SK-N-SH (cell line): ENCODE measurements at regions not wholly inside any gene's neighbourhood (a gene's known extent, or its start where the extent isn't known, plus 50 kb on each side); places are given as distances from the start of the nearest gene placed in this dataset.

Experiments
- CTCF ChIA-PET: fragments of 300-600, 350-600 bp; formaldehyde crosslinking; extraction: SDS; loops from one replicate; lab custom pipeline; 2021; lab: Yijun Ruan, JAX
- POLR2A ChIA-PET: fragments of 350-600 bp; sonication (Branson Sonifier 250); formaldehyde crosslinking; extraction: SDS; loops from one replicate; lab custom pipeline; 2020; ENCODE audit warnings: antibody characterized with exemption, inconsistent platforms; lab: Yijun Ruan, JAX
- DNase-seq: peaks from one replicate; pipeline ENCODE4 v3.0.0; 2012
- H2AFZ ChIP-seq: fragments of 200-600 bp; sonication (generic); 2 replicates; pipeline ENCODE4 v1.8.1; 2016; ENCODE audit warnings: antibody characterized with exemption, mild to moderate bottlenecking, low read depth
- H3F3A ChIP-seq: fragments of 200-600 bp; sonication (generic); replicated peaks from 2 replicates; pipeline ENCODE3; 2016; ENCODE audit warnings: antibody characterized with exemption, mild to moderate bottlenecking; ENCODE audit not compliant: insufficient read depth
- H3K27ac ChIP-seq, 2 experiments: fragments of 200-500 bp in 1 of 2; fragments of 200-600 bp in 1 of 2; sonication (Bioruptor generic) in 1 of 2; sonication (generic), shearing (Covaris generic) in 1 of 2; 2 replicates each; pipeline versions ENCODE4 v1.5.1 to v1.6.1; 2014 to 2016; ENCODE audit warnings: low read depth in 2 of 2, inconsistent platforms in 1 of 2, low read length in 1 of 2, mild to moderate bottlenecking in 1 of 2, mixed read lengths in 1 of 2
- H3K27me3 ChIP-seq: fragments of 200-600 bp; sonication (generic), shearing (Covaris generic); 2 replicates; pipeline ENCODE4 v1.6.1; 2016; ENCODE audit warnings: mixed run types; ENCODE audit not compliant: insufficient read depth
- H3K36me3 ChIP-seq, 2 experiments: fragments of 200-500 bp in 1 of 2; fragments of 200-600 bp in 1 of 2; sonication (Bioruptor generic) in 1 of 2; sonication (generic) in 1 of 2; replicated peaks in 1 of 2; 2 replicates each; pipeline versions ENCODE3 to v1.5.1; 2014 to 2016; ENCODE audit warnings: low read length in 1 of 2, mild to moderate bottlenecking in 1 of 2; ENCODE audit not compliant: insufficient read depth in 2 of 2, control insufficient read depth in 1 of 2
- H3K4me1 ChIP-seq, 2 experiments: fragments of 200-500 bp in 1 of 2; fragments of 200-600 bp in 1 of 2; sonication (Bioruptor generic) in 1 of 2; sonication (generic), shearing (Covaris generic) in 1 of 2; 2 replicates each; pipeline versions ENCODE4 v1.5.1 to v1.6.1; 2014 to 2016; ENCODE audit warnings: low read depth in 1 of 2, low read length in 1 of 2, mixed run types in 1 of 2; ENCODE audit not compliant: insufficient read depth in 2 of 2, control insufficient read depth in 1 of 2
- H3K4me2 ChIP-seq: fragments of 200-600 bp; sonication (generic), shearing (Covaris generic); 2 replicates; pipeline ENCODE4 v1.6.1; 2017; ENCODE audit warnings: mixed run types
- H3K4me3 ChIP-seq, 2 experiments: fragments of 200-500 bp in 1 of 2; fragments of 200-600 bp in 1 of 2; sonication (Bioruptor generic) in 1 of 2; sonication (generic), shearing (Covaris generic) in 1 of 2; 2 replicates each; pipeline versions ENCODE4 v1.5.1 to v1.8.1; 2014 to 2016; ENCODE audit warnings: low read depth in 2 of 2, inconsistent platforms in 1 of 2, low read length in 1 of 2, mild to moderate bottlenecking in 1 of 2, mixed read lengths in 1 of 2, moderate library complexity in 1 of 2
- H3K79me2 ChIP-seq: fragments of 200-600 bp; sonication (generic); 2 replicates; pipeline ENCODE4 v1.8.1; 2017; ENCODE audit warnings: mild to moderate bottlenecking; ENCODE audit not compliant: insufficient read depth
- H3K9ac ChIP-seq: fragments of 200-600 bp; sonication (generic); 2 replicates; pipeline ENCODE4 v1.6.1; 2017; ENCODE audit warnings: mixed run types
- H3K9me2 ChIP-seq: fragments of 200-600 bp; sonication (generic); 2 replicates; pipeline ENCODE4 v1.6.1; 2017; ENCODE audit warnings: mixed run types
- H3K9me3 ChIP-seq: fragments of 200-600 bp; sonication (generic); 2 replicates; pipeline ENCODE4 v1.6.1; 2017; ENCODE audit warnings: mixed run types, mild to moderate bottlenecking, moderate library complexity
- H4K20me1 ChIP-seq: fragments of 200-600 bp; sonication (generic); 2 replicates; pipeline ENCODE4 v1.6.1; 2017; ENCODE audit warnings: mild to moderate bottlenecking, mixed run types; ENCODE audit not compliant: insufficient read depth
- CHD2 ChIP-seq: fragments of 150-350 bp; IDR thresholded peaks from 2 replicates; pipeline ENCODE4 v1.6.1; 2018; ENCODE audit warnings: low read length; ENCODE audit not compliant: partially characterized antibody
- CTCF ChIP-seq: fragments of 200-600 bp; sonication (generic); IDR thresholded peaks from 2 replicates; pipeline ENCODE4 v1.6.1; 2017; ENCODE audit warnings: antibody characterized with exemption, mild to moderate bottlenecking, moderate library complexity
- ELF1 ChIP-seq: IDR thresholded peaks from 2 replicates; pipeline ENCODE4 v1.4.0; 2012
- FOSL2 ChIP-seq: IDR thresholded peaks from 2 replicates; pipeline ENCODE4 v1.4.0; 2012; ENCODE audit warnings: low read depth, mild to moderate bottlenecking, moderate library complexity, borderline replicate concordance
- MXI1 ChIP-seq: IDR thresholded peaks from 2 replicates; pipeline ENCODE4 v1.6.1; 2012; ENCODE audit warnings: mild to moderate bottlenecking, low read depth, low read length, improper control_type of control experiment
- NFIC ChIP-seq: IDR thresholded peaks from 2 replicates; pipeline ENCODE4 v1.4.0; 2012; ENCODE audit warnings: borderline replicate concordance
- NRF1 ChIP-seq: IDR thresholded peaks from 2 replicates; pipeline ENCODE4 v1.6.1; 2012; ENCODE audit warnings: low read depth, mild to moderate bottlenecking, low read length
- PBX3 ChIP-seq: IDR thresholded peaks from 2 replicates; pipeline ENCODE4; 2012
- RFX5 ChIP-seq: IDR thresholded peaks from 2 replicates; pipeline ENCODE4 v1.6.1; 2012; ENCODE audit warnings: mild to moderate bottlenecking, improper control_type of control experiment, low read length
- SIN3A ChIP-seq: IDR thresholded peaks from 2 replicates; pipeline ENCODE4 v1.6.1; 2012; ENCODE audit warnings: low read depth, mild to moderate bottlenecking, low read length, moderate library complexity, borderline replicate concordance
- TCF12 ChIP-seq: IDR thresholded peaks from 2 replicates; pipeline ENCODE4 v1.4.0; 2012
- YY1 ChIP-seq: IDR thresholded peaks from 2 replicates; pipeline ENCODE4 v1.4.0; 2012; ENCODE audit warnings: low read depth, mild to moderate bottlenecking
- WGBS: methylation state at CpG from one replicate; pipeline ENCODE4 v1.1.6; 2017; ENCODE audit warnings: low lambda C conversion rate; 5-methylcytosine and 5-hydroxymethylcytosine counted together

- TF ChIP-seq CHD2 (no peak), ELF1 (no peak), NFIC (no peak), TCF12 (no peak), NRF1 (no peak), SIN3A (no peak), MXI1 (no peak), PBX3 (no peak), YY1 (no peak)
- H3K27ac ChIP-seq, result no peak overlapping the region
- H4K20me1 ChIP-seq, result no peaks in the 10 kb centered on the region
- no peaks in the 10 kb centered on the region for H3K79me2 ChIP-seq
- H3K36me3 ChIP-seq, result no peaks in the 10 kb centered on the region
- H3K4me3 ChIP-seq, result no peak overlapping the region
- H3K9me3 ChIP-seq, result no peaks in the 10 kb centered on the region
- H3K4me1 ChIP-seq, result peaks cover 0 to 4% of the 10 kb centered on the region in 2 experiments; a peak in 1 of 4 replicates
- no peaks in the 10 kb centered on the region for H3K27me3 ChIP-seq
- no peaks in the 10 kb centered on the region for H3F3A ChIP-seq
- peak; percentile 2 for DNase-seq
- no peak overlapping the region for H2AFZ ChIP-seq
- WGBS, result 30% methylated on average over 6 of the region's 6 CpGs
- POLR2A ChIA-PET, result no interaction called here
- CTCF ChIA-PET, result interaction anchor here (0.8 kb wide), 1 partner anchor 13 kb away, joined by 3 read pairs; no protein-coding TSS in a partner anchor
- no peak overlapping the region for H3K9ac ChIP-seq
- H3K4me2 ChIP-seq, result no peak overlapping the region
- no peaks in the 10 kb centered on the region for H3K9me2 ChIP-seq
Observed at GRCh38 chr2:58914733-58915505, 673.8 kb upstream of the FANCL start.

- Histone ChIP-seq H3K4me3 (no peak overlapping the region), H4K20me1 (no peaks in the 10 kb centered on the region), H3K9me2 (no peaks in the 10 kb centered on the region), H3K27me3 (no peaks in the 10 kb centered on the region), H2AFZ (no peak overlapping the region), H3F3A (no peaks in the 10 kb centered on the region), H3K27ac (no peak overlapping the region), H3K9ac (no peak overlapping the region), H3K4me2 (no peak overlapping the region), H3K9me3 (no peaks in the 10 kb centered on the region), H3K4me1 (peaks cover 0 to 4% of the 10 kb centered on the region in 2 experiments; a peak in 1 of 4 replicates), H3K36me3 (no peaks in the 10 kb centered on the region), H3K79me2 (no peaks in the 10 kb centered on the region)
- no peak for TF ChIP-seq FOSL2
- no peak for TF ChIP-seq RFX5
- TF ChIP-seq CTCF, result no peak
- 47% methylated on average over 6 of the region's 6 CpGs for WGBS
- no peak for DNase-seq
- ChIA-PET POLR2A (no interaction called here), CTCF (no interaction called here)
Observed at GRCh38 chr2:58913082-58913726, 672.1 kb upstream of the FANCL start.
